Esophagus squamous epithelium (tissue), 5 donors: ENCODE measurements at regions not wholly inside any gene's neighbourhood (a gene's known extent, or its start where the extent isn't known, plus 50 kb on each side); places are given as distances from the start of the nearest gene placed in this dataset.

Experiments
- DNase-seq: peaks from one replicate; lab custom pipeline; 2025; lab: John Stamatoyannopoulos, UW
- H3K27ac ChIP-seq, 4 donors: fragments of 200-600 bp; sonication (generic); one replicate each; pipeline ENCODE4 v1.5.1; 2016 to 2019; ENCODE audit warnings: mild to moderate bottlenecking in 1 of 4
- H3K27me3 ChIP-seq, 4 donors: fragments of 200-600 bp; sonication (generic); 1 replicate in 3 of 4; 2 replicates in 1 of 4; pipeline versions ENCODE4 v1.5.1 to v1.6.0; 2017 to 2021; ENCODE audit warnings: antibody characterized with exemption in 1 of 4
- H3K36me3 ChIP-seq, 3 donors: fragments of 200-600 bp; sonication (generic); one replicate each; pipeline ENCODE4 v1.5.1; 2016 to 2019
- H3K4me1 ChIP-seq, 3 donors: fragments of 200-600 bp; sonication (generic); one replicate each; pipeline ENCODE4 v1.5.1; 2017 to 2019
- H3K4me3 ChIP-seq, 4 donors: fragments of 200-600 bp; sonication (generic); 1 replicate in 3 of 4; 2 replicates in 1 of 4; pipeline ENCODE4 v1.5.1; 2016 to 2019; ENCODE audit warnings: mild to moderate bottlenecking in 2 of 4, moderate library complexity in 1 of 4
- H3K9me3 ChIP-seq, 3 donors: fragments of 200-600 bp; sonication (generic); one replicate each; pipeline ENCODE4 v1.5.1; 2016 to 2019
- POLR2A ChIP-seq, 4 donors: fragments of 450-650 bp; IDR thresholded peaks; one replicate each; pipeline ENCODE4 v1.6.1; 2017; ENCODE audit warnings: antibody characterized with exemption in 4 of 4, mild to moderate bottlenecking in 4 of 4, moderate library complexity in 3 of 4
- WGBS, 2 donors: methylation state at CpG; one replicate each; pipeline ENCODE4 v1.1.5; 2018; 5-methylcytosine and 5-hydroxymethylcytosine counted together
- intact Hi-C: fragments of 100-400 bp; cut with DNase I; formaldehyde crosslinking; loops from one replicate; pipeline ENCODE4 v1.15.0; 2022
- TF ChIP-seq, protein P1 (sequence below), 6 experiments: fragments of 450-650 bp in 4 of 6; fragments of 200-600 bp in 2 of 6; sonication (generic) in 2 of 6; IDR thresholded peaks; one replicate each; pipeline ENCODE4 v1.5.1; 2016 to 2019; ENCODE audit warnings: antibody characterized with exemption in 6 of 6, mild to moderate bottlenecking in 4 of 6, moderate library complexity in 4 of 6
- donor health status: DM: yes; HTN: yes; CAD: no.

DNA sequence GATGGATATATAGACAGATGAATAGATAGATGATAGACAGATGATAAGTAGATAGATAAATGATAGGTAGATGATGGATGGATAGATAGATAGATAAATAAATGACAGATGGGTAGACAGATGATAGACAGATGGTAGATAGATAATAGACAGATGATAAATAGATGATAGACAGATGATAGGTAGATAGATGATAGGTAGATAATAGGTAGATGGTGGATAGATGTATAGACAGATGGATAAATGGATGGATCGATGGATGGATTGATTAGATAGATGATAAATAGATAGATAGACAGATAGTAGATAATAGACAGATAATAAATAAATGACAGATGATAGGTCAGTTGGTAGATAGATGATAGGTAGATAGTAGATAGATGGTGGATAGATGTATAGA lies 212.7 kb downstream of the NFATC2 start:
- Histone ChIP-seq H3K36me3 (no peaks in the 10 kb centered on the region), H3K4me3 (no peak overlapping the region), H3K4me1 (peaks cover 0 to 5% (median 0%) of the 10 kb centered on the region in 3 donors), H3K27ac (no peak overlapping the region), H3K27me3 (peaks cover 0 to 20% (median 0%) of the 10 kb centered on the region in 4 donors), H3K9me3 (no peaks in the 10 kb centered on the region)
- intact Hi-C loops = no loop called here
- no peak for DNase-seq
- 92 to 95% methylated on average over 1 of the region's 1 CpG for WGBS, 2 donors
- TF ChIP-seq POLR2A (IDR thresholded peaks at IDR 0.05) = no peak
- TF ChIP-seq, protein P1, sequence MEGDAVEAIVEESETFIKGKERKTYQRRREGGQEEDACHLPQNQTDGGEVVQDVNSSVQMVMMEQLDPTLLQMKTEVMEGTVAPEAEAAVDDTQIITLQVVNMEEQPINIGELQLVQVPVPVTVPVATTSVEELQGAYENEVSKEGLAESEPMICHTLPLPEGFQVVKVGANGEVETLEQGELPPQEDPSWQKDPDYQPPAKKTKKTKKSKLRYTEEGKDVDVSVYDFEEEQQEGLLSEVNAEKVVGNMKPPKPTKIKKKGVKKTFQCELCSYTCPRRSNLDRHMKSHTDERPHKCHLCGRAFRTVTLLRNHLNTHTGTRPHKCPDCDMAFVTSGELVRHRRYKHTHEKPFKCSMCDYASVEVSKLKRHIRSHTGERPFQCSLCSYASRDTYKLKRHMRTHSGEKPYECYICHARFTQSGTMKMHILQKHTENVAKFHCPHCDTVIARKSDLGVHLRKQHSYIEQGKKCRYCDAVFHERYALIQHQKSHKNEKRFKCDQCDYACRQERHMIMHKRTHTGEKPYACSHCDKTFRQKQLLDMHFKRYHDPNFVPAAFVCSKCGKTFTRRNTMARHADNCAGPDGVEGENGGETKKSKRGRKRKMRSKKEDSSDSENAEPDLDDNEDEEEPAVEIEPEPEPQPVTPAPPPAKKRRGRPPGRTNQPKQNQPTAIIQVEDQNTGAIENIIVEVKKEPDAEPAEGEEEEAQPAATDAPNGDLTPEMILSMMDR (IDR thresholded peaks at IDR 0.05) = no peak

DNA sequence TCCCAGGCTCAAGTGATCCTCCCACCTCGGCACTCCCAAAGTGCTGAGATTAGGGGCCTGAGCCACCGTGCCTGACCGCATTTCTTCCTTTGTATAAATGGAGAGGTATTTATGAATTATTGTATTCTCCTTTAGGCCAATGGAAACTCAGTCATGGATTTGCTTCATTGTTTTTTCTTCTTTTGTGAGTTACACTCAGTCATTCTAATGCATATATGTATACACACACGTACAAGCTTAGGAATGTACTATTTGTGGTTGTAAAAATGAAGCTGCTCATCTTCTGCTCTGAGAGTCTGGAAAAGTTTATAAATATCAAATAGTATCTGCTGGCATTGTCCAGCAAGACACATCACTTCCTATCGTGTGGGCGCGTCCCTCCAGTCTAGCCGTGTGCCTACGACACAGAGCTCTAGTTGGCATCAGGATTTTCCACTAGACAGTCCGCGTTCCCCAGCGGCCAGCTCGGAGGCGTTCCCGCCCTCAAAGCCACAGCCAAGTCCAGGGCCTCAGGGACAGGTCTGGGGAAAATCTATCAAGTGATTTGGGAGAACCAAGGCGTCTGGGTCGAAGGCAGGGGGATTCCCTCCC lies 215.2 kb downstream of the NFATC2 start:
- 58 to 59% methylated on average over 11 to 17 of the region's 17 CpGs for WGBS, 2 donors
- intact Hi-C loops = no loop called here
- no peak overlapping the region for H3K27ac ChIP-seq
- H3K36me3 ChIP-seq = no peaks in the 10 kb centered on the region
- H3K4me3 ChIP-seq = no peak overlapping the region
- peaks cover 0 to 20% (median 0%) of the 10 kb centered on the region in 4 donors for H3K27me3 ChIP-seq
- peaks cover 0 to 5% (median 0%) of the 10 kb centered on the region in 3 donors for H3K4me1 ChIP-seq
- DNase-seq = no peak
- no peaks in the 10 kb centered on the region for H3K9me3 ChIP-seq
- TF ChIP-seq, protein P1 (IDR thresholded peaks at IDR 0.05) = no peak
- no peak for TF ChIP-seq POLR2A (IDR thresholded peaks at IDR 0.05)

DNA sequence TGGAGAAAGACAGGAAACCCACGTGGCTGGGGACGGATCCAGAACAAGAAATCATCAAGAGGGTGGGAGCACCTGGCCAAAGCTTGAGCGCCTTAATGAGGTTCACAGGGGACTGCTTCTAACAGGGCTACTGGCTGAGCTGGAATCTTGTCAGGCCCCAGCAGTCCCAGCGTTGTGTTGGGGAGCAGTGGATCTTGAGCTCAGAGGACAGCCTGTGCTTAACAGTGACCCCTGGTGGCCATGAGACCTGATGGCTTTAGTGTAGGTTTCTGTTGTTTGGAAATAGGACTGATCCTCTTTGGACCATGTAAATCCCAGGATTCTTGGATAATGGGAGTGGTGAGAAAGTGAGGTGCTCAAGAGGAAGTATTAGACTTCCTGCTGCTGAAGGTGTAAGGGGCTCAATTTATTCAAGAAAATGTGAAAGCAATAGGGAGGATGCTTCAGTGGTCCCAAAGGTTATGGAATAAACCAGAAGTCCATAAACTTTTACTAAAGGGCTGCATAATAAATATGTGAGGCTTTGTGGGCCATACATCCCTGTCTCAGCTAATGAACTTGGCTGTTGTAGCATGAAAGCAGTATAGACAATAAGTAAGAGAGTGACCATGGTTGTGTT lies 216.2 kb downstream of the NFATC2 start:
- no peaks in the 10 kb centered on the region for H3K9me3 ChIP-seq
- no peak overlapping the region for H3K27ac ChIP-seq
- intact Hi-C loops = no loop called here
- peaks cover 0 to 3% (median 0%) of the 10 kb centered on the region in 3 donors for H3K4me1 ChIP-seq
- H3K4me3 ChIP-seq = no peak overlapping the region
- no peaks in the 10 kb centered on the region for H3K36me3 ChIP-seq
- DNase-seq = no peak
- H3K27me3 ChIP-seq = peaks cover 0 to 20% (median 0%) of the 10 kb centered on the region in 4 donors
- no peak for TF ChIP-seq POLR2A (IDR thresholded peaks at IDR 0.05)
- TF ChIP-seq, protein P1 (IDR thresholded peaks at IDR 0.05) = peak in 5 of 6 experiments; percentile 52 to 67 (median 56)
- WGBS, 2 donors = 48 to 56% methylated on average over 4 of the region's 4 CpGs

DNA sequence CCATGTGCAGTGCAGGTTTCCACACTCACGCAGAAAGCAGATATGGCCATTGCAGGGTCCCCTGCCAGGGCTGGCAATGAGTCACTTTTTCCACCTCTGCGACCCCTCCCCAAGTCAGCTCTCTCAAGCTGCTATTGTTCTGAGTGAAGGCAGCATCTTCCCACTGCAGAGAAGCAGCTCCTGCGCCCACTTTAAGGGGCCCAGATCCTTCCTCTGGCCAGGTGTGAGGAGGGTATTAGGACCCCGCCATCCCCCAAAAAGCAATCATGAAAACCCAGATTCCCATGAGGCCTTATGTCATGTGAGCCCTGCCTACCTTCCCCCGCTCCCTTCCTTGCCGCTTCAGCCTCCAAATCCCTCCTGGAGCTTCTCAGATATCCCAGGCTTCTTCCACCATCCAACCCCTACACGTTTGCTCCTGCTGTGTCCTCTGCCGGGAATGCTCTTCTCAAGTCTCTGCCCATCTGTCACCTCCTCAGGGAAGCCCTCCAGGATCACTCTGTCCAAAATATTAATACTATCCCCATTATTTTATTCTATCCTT lies 220.3 kb downstream of the NFATC2 start:
- intact Hi-C loops = no loop called here

More for the DNA sequence above, 220.3 kb downstream of the NFATC2 start:
- H3K36me3 ChIP-seq = no peaks in the 10 kb centered on the region
- H3K27ac ChIP-seq = no peak overlapping the region
- WGBS, 2 donors = 76% methylated on average over 8 of the region's 8 CpGs
- H3K9me3 ChIP-seq = no peaks in the 10 kb centered on the region
- TF ChIP-seq, protein P1 (IDR thresholded peaks at IDR 0.05) = no peak
- TF ChIP-seq POLR2A (IDR thresholded peaks at IDR 0.05) = no peak
- peaks cover 0 to 12% (median 0%) of the 10 kb centered on the region in 4 donors for H3K27me3 ChIP-seq
- no peak for DNase-seq
- H3K4me1 ChIP-seq = no peaks in the 10 kb centered on the region
- no peak overlapping the region for H3K4me3 ChIP-seq
